ENCODE measurements at regions not wholly inside any gene's neighbourhood (a gene's known extent, or its start where the extent isn't known, plus 50 kb on each side); places are given as distances from the start of the nearest gene placed in this dataset.

GRCh38 chr16:86679490-86679889 lies 101.1 kb downstream of the FOXL1 start:
- TF ChIP-seq, protein P1, sequence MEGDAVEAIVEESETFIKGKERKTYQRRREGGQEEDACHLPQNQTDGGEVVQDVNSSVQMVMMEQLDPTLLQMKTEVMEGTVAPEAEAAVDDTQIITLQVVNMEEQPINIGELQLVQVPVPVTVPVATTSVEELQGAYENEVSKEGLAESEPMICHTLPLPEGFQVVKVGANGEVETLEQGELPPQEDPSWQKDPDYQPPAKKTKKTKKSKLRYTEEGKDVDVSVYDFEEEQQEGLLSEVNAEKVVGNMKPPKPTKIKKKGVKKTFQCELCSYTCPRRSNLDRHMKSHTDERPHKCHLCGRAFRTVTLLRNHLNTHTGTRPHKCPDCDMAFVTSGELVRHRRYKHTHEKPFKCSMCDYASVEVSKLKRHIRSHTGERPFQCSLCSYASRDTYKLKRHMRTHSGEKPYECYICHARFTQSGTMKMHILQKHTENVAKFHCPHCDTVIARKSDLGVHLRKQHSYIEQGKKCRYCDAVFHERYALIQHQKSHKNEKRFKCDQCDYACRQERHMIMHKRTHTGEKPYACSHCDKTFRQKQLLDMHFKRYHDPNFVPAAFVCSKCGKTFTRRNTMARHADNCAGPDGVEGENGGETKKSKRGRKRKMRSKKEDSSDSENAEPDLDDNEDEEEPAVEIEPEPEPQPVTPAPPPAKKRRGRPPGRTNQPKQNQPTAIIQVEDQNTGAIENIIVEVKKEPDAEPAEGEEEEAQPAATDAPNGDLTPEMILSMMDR (IDR thresholded peaks at IDR 0.05), result no peak
- no peak for TF ChIP-seq POLR2A (IDR thresholded peaks at IDR 0.05)

Measured in heart left ventricle (tissue), 13 donors.